Activated CD4-positive, alpha-beta T cell treated with anti-CD3 and anti-CD28 coated beads, Interleukin-10, Interleukin-2, amounts not matched to agents 100 ng/mL and 50 ng/mL, durations not matched to agents 16 hours and 8 hours (primary cell): ENCODE measurements at regions not wholly inside any gene's neighbourhood (a gene's known extent, or its start where the extent isn't known, plus 50 kb on each side); places are given as distances from the start of the nearest gene placed in this dataset.
"Not testable (repeated sequence)": the region's sequence is repeated elsewhere in the genome, so short reads cannot be mapped to it uniquely, and the experiment has no call there.

Source experiments
- DNase-seq: peaks from one replicate; pipeline ENCODE4 v3.0.0-alpha.2; 2020

DNA sequence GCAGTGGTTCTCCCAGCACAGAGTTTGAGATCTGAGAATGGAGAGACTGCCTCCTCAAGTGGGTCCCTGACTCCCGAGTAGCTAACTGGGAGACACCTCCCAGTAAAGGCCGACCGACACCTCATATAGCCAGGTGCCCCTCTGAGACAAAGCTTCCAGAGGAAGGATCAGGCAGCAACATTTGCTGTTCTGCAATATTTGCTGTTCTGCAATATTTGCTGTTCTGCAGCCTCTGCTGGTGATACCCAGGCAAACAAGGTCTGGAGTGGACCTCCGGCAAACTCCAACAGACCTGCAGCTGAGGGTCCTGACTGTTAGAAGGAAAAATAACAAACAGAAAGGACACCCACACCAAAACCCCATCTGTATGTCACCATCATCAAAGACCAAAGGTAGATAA is 560.2 kb downstream of the SOX5 start:
- not testable (repeated sequence) for DNase-seq

DNA sequence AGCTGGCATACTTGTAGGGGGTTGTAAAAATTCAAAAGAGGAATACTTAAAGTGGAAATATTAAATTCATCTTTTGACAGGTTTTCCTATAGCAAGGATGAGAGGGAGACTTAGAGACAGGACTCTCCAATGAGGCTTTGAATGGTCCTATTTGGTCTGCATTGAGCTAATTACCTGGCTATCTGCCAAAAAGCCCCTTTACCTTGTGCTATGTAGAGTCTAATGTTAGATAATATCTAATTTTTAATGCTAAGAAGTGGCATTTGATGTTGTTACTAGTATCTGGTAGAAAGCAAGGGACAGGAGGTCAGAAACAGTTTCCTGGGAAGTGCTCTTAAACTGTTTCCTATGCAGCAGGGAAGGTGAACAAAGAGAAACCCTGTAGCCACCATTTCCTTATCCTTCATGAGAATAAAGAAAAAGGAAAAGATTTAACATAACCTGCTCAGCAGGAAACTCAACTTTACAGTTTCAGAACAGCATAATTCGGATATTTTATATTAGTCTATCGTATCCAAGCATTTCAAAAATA is 550.0 kb downstream of the SOX5 start:
- DNase-seq: no peak

GRCh38 chr12:23415180-23415579 is 534.3 kb downstream of the SOX5 start:
- no peak for DNase-seq

DNA sequence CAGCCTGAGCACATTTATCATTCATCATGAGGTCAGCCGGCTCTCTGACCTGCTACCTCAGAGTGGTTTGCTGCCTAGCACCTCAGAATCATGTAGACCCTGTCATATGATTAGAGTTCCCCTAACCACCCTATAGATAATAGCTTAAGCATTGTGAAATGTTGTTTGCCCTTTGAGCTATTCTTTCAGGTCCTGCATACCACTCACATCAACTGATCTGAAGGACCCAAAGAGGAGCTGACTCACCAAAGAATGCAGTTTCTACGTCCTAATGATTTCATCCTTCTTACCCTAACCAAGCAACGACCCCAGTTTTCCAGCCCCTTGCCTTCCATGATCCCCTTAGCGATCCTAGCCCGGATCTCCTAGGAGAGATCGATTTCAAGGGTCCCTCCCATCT is 527.9 kb downstream of the SOX5 start:
- no peak for DNase-seq

DNA sequence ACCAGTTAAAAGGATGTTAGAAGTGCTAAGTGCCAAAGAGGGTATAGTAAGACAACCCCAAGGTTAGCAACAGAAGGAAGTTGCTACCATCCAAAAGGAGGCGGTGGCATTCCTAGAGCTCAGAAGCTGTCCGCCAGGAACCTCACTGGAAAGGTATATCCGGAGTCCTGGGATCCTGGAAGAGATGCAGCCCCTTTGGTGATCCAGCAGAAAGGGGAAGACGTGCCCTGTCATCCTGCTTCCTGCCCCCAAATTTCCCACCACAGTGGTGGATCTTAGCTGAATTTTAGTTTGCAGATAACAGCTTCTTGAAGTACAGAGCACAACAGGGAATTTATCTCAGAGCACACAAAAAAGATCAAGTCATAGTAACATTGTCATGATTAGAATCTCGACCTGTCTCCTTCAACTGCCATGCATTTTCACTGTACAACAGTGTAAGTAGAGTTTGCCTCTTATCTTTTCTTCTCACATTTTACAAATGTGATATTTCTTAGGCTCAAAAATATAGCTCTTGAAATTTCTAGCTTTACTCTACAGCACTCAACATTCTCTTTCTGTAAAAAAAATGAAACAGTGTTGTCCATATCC is 526.3 kb downstream of the SOX5 start:
- DNase-seq: no peak

- DNase-seq: no peak
These were observed 525.7 kb downstream of the SOX5 start for GRCh38 chr12:23423796-23424195.

- no peak for DNase-seq
These were observed 524.8 kb downstream of the SOX5 start for GRCh38 chr12:23424685-23425084.

GRCh38 chr12:23426328-23426727 is 523.1 kb downstream of the SOX5 start:
- DNase-seq: no peak

- DNase-seq: no peak
These were observed 520.7 kb downstream of the SOX5 start for GRCh38 chr12:23428758-23429157.

- DNase-seq: no peak
These were observed 518.5 kb downstream of the SOX5 start for GRCh38 chr12:23431006-23431405.

GRCh38 chr12:23433121-23433520 is 516.3 kb downstream of the SOX5 start:
- DNase-seq: no peak

GRCh38 chr12:23434154-23434553 is 515.3 kb downstream of the SOX5 start:
- DNase-seq: no peak

GRCh38 chr12:23446746-23447145 is 502.7 kb downstream of the SOX5 start:
- no peak for DNase-seq

DNA sequence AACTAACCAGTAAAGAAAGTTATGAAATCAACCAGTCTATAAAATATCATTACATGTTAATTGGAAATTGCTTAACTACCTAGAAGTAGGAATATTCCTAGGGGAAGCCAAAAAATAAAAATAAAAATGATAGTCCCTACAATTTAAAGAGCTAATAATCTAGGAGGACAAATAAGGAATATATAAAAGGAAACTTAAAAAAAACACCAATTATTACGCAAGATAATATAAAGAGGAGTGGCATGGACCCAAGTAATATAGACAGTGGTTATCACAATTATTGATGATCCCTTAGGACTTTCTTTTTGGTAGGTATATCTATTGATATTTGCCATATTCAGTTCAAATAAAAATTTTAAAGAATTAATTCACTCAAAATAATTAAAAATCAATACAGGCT is 498.7 kb downstream of the SOX5 start:
- DNase-seq: no peak

DNA sequence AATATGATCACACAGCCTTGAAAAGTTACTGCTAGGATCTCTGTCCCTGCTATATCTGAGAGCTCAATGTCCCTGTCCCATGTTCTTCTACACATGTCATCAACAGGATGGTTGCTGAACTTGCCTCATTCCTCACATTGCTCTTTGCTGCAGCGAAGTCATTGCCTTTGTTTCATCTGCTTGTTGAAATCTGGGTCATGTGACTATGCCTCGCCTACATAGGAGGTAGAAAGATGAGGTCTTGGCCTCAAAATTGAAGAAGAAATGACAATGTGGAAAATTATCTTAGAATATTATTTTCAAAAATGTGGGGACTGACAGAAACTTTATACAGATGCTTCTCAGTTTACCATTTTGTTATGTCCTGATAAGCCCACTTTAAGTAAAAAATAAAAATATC is 494.2 kb downstream of the SOX5 start:
- no peak for DNase-seq

- DNase-seq: no peak
These were observed 490.8 kb downstream of the SOX5 start for GRCh38 chr12:23458640-23459039.

DNA sequence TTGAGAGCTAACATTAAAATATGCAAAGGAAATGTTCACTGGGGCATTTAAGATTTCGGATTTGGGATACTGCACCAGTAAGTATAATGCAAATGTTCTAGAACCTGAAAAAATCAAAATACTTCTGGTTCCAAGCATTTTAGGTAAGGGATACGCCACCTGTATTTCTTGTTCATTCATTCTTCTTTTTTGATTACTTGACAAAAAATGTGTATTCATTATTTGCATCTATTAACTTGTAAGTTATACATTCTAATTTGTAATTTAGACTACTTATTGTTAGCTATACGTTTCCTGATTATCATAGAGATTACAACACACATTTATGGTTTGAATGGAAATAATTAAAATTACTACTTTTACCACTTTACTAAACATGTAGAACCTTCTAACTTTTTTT is 486.9 kb downstream of the SOX5 start:
- no peak for DNase-seq

DNA sequence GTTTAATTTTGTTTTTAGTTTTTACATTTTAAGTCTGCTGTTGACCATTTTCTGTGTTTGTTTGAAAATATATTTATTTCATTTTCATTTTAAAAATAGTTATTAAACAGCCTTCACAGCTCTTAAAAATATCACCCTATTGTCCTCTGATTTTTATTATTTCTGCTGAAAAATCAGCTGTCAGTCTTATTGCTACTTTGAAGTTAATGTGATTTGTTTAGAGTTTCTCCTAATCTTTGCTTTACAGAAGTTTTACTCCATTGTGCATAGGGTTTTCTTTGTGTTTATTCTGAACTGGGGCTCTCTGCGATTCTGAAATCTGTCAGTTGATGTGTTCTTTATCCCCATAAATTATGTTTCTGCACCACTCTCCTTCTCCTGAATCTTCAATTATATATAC is 486.3 kb downstream of the SOX5 start:
- DNase-seq: no peak

- no peak for DNase-seq
These were observed 485.1 kb downstream of the SOX5 start for GRCh38 chr12:23464241-23464812.

DNA sequence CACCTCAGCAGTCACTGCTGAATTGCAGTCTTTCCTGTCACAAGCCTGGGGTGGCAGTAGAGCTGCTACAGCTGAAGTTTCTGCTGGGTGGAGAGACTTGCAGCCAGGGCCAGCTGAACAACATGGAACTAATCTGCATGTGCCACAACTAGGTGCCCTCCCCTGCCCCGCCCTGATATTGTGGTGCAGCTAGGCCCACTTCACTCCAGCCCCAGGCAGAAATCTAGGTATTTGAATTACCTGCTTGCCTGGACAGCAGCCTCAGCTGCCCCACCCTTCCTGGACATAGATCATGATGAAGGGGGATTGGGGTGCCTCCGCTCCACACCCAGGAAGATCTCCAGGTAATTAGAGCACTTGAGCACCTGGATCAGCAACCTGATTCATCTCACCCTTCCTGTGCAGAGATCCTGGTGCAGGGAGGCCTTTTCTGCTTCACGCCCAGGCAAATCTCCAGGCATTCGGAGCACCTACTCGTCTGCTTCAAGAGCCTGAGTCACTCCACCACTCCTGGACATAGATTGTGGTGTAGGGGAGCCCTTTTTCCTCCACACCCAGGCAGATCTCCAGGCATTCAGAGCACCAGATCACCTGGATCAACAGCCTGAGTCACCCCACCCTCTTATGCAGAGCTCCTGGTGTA is 477.0 kb downstream of the SOX5 start:
- no peak for DNase-seq

- no peak for DNase-seq
These were observed 476.4 kb downstream of the SOX5 start for GRCh38 chr12:23473071-23473470.

GRCh38 chr12:23474438-23474976 is 475.0 kb downstream of the SOX5 start:
- no peak for DNase-seq
